Astrocyte of the cerebellum (primary cell): ENCODE measurements at regions not wholly inside any gene's neighbourhood (a gene's known extent, or its start where the extent isn't known, plus 50 kb on each side); places are given as distances from the start of the nearest gene placed in this dataset.

Experiments
- DNase-seq: peaks from one replicate; pipeline ENCODE4 v3.0.0-alpha.2; 2011; ENCODE audit warnings: low read depth
- H3K4me3 ChIP-seq: 2 replicates; pipeline ENCODE4 v1.5.1; 2011; ENCODE audit warnings: mild to moderate bottlenecking, low read depth, low read length, moderate library complexity
- CTCF ChIP-seq: IDR thresholded peaks from 2 replicates; pipeline ENCODE4 v1.5.1; 2012; ENCODE audit warnings: low read length, low read depth, moderate library complexity, mild to moderate bottlenecking; ENCODE audit errors: missing control alignments
- in situ Hi-C: cut with HindIII; loops from 2 replicates; pipeline ENCODE4 v1.10.0; 2017; ENCODE audit warnings: low sequenced_read_pairs

GRCh38 chr1:194975913-194976312 lies 1632.3 kb downstream of the KCNT2 start:
- TF ChIP-seq CTCF = no peak
- DNase-seq = no peak
- in situ Hi-C loops = no loop called here
- H3K4me3 ChIP-seq = no peak overlapping the region

GRCh38 chr1:194968916-194969315 lies 1639.3 kb downstream of the KCNT2 start:
- in situ Hi-C loops = no loop called here
- no peak for DNase-seq
- no peak overlapping the region for H3K4me3 ChIP-seq
- TF ChIP-seq CTCF = no peak

DNA sequence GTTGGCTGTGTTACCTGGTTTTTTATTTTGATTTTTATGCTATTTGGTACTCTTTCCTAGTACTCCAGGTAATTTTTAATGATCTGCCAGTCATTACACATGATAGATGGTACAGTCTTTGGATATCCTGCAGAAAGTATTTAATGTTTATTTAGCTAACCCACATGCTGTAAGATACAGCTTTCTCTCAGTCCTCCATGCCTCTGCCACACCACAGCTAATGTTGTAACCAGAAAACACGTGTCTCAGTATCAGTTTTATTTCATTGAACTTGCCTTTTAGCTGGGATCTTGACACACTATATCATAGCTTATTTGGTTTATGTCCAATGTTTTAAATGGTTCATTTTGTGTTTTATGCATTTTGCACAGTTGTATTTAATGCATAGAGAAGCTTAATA lies 1648.4 kb downstream of the KCNT2 start:
- TF ChIP-seq CTCF = no peak
- in situ Hi-C loops = no loop called here
- DNase-seq = no peak
- H3K4me3 ChIP-seq = no peak overlapping the region

- no peak for TF ChIP-seq CTCF
- DNase-seq = no peak
- H3K4me3 ChIP-seq = no peak overlapping the region
- in situ Hi-C loops = no loop called here
Measured at GRCh38 chr1:194952171-194952570, 1656.1 kb downstream of the KCNT2 start.

DNA sequence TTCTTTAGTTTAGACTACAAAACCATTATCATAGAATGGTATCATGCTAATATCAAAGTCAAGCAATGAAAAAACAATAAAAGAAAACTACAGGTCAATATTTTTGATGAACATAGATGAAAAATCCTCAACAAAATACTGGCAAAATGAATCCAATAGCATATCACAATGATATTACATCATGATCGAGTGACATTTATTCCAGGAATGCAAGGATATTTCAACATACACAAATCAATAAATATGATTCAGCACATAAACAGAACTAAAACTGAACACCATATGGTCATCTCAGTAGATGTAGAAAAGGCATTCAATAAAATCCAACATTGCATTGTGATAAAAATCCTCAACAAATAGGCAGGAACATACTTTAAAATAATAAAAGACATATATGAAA lies 1657.7 kb downstream of the KCNT2 start:
- in situ Hi-C loops = no loop called here

GRCh38 chr1:194940336-194941030 lies 1667.8 kb downstream of the KCNT2 start:
- H3K4me3 ChIP-seq = no peak overlapping the region
- in situ Hi-C loops = no loop called here
- no peak for TF ChIP-seq CTCF
- DNase-seq = no peak

More for the DNA sequence above, 1657.7 kb downstream of the KCNT2 start:
- no peak for TF ChIP-seq CTCF
- DNase-seq = no peak
- H3K4me3 ChIP-seq = no peak overlapping the region
